GM19025 (cell line): ENCODE measurements at regions not wholly inside any gene's neighbourhood (a gene's known extent, or its start where the extent isn't known, plus 50 kb on each side); places are given as distances from the start of the nearest gene placed in this dataset.

Experiments used
- ATAC-seq: cut with Tn5 transposase; IDR thresholded peaks from one replicate; pipeline ENCODE4 v1.9.1; 2021; ENCODE audit warnings: mild to moderate bottlenecking, low read depth, moderate library complexity; ENCODE audit not compliant: unreplicated experiment

DNA sequence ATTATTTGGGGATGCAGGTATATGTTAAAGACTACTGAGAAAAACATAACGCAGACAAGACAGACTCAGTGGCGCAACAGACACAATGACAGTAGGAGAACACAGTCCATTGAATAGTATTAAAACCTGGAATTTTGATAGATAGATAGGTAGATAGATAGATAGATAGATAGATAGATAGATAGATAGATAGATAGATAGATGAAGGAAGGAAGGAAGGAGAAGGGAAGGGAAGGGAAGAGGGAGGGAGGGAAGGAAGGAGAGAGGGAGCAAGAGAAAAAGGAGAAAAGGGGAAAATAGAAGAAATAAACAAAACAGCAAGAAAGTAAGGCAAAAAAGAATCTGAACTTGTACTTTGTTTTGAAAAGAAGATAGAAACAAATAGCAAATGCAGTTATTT, 404.5 kb downstream of the FOXO1 start:
- no peak for ATAC-seq

DNA sequence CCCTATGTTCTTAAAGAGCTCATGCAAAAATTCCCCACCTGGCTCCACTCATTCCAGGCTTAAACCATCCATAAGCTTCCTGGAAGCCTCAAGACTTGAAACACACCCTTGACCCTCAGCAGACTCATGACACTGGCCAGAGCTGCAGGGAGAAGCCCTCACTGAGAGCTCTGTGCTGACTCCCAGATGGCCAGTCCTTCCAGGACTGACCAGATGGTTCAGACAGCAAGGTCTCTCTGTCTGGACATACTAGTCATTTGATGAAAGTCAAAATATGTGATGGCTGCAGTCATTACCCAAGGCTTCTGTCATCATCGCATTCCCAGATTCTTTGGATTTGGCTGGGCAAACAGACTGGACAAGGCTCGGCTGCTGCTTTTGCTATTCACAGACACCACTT, 397.4 kb downstream of the FOXO1 start:
- ATAC-seq: no peak

DNA sequence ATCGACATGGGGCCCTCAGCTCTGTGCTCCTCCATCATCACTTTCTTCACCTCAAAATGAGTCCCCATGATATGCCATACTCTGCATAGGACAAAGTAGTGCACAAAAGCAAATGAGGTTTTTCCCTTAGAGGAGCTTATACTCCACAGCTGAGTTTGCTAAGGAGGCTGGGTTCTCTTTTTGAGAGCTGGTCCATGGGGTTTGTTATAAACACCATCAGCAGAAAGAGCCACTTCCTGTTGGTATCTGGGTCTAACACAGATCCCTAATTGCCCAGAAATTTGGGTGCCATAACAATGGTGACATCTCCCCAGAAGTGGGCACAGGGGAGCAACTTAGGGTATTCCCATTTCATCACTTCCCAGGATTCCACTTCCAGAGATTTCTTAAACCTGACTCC, 395.7 kb downstream of the FOXO1 start:
- ATAC-seq: no peak

DNA sequence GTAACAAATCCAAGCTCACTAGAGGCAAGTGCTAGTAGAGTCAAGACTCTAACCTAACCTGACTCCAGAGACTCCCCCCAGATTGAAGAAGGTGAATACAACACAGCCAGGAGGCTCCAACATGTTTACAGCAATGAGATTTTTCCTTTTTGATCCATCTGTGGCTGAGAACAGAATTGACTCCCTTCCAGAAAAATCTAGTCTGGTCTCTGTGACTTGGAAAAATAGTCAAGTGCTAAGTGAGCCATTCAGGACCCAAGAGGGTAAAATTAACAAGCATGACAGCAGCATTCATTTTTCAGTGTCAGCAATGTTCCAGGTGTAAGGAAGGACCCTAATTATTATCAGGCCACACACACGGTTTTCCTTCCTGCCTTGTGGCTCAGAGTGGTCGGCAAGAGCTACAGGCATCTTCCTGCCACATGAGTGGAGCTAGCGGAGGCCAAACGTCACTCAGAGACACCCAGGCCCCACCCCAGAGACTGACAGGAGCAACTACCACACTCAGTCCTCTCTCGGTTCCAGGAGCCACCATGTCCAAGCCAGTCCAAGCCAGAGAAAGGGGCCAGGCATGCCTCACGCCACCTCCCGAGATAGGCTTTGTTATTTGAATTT, 395.1 kb downstream of the FOXO1 start:
- ATAC-seq: no peak

DNA sequence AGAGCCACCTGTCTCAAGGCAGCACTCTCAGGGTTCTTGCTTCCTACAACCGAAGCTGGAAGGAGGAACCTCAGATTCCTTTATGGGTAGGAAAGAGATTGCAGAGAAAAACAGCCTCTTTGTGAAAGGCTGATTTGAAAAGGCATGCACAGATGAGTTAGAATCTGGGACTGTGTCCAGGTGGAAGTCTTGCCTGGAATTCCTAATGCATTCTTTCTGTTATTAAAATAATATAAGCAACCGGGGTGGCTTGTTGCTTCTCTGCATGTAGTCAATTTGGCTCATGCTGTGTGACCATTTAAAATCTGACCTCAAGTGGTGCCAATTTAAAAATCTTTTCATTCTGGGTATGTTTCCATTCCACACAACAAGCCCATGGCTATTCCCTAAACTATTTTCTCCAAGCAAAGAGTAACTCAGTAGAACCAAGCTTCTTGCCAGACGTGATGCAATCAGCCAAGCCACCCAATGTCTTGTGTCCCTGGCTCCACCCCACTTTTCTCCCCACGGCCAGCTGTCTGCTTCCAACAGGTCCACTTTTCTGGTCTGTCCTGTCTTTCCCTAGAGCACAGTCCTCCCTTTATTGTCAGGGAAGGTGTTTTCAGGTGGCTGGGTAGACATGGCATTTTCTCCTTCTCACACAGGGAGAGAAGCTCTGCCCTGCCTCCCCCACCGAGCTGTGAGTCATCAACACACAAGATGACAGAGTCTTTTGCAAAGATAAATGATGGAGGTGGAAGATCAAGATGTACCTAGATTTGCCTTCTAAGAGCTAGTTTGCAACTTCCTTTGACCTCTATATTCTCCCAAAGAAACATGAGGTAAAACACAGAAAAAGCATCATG, 394.3 kb downstream of the FOXO1 start:
- no peak for ATAC-seq

DNA sequence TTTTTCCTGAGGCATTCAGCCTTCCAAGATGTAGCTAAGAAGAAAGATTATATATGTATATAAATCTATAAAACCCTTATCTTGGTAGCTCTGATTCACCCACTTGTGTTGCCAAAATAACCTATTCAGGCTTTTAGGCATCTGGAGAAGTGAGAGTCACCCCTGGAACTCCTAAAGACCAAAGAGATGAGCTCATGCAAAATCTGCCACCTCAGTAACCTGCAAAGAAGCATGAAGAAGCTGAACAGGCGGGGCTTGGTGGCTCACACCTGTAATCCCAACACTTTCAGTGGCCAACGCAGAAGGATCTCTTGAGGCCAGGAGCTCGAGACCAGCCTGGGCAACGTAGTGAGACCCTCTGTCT, 393.7 kb downstream of the FOXO1 start:
- ATAC-seq: no peak

DNA sequence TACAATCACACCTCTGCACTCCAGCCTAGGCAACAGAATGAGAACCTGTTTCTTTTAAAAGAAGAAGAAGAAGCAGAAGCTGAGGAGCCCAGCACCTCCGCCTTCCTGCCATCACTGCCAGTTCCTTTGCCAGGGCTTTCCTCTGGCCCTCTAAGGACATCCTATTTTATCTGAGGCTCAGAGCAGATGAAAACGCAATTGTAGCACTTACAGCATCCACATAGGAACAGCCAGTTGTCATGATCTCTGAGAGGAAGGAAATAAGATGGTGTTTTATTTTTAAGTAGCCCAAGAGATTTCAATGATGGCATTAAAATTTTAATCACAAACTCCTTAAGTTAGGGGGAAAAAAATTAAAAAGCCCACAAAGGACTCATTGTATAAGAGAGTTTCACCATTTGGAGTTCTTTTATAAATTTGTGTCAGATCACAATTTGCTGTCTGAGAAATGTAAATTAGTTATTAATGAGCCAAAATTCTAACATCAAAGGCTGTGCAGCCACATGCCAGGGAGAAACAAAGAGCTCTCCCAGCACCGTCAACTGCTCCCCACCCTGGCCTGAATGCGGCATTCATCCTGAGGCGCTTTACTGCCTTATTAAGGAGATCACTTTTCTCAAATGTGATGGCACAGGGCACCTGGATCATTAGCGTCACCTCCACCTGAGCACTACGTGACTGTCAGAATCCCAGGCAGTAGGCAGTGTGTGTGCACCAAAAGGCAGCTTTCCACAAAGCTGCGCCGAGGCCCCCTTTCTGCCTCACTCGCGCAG, 393.0 kb downstream of the FOXO1 start:
- no peak for ATAC-seq

DNA sequence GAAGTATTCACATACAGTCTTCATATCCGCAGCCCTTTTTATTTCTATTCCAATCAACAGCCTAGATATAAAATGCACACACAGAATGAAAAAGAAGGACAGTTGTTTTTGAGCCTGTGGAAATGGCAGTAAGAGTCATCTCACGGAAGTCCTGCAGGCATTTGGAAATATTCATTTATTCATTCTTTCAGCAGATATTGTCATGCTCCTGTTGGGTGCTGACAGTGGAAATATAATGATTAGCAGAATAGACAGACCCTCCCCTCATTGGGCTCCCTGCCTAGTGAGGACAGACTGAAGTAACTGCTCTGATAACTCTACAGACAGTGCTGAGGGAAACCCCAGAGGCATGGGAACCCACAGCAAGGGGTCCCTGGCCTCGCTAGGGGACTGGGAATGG, 392.3 kb downstream of the FOXO1 start:
- no peak for ATAC-seq

DNA sequence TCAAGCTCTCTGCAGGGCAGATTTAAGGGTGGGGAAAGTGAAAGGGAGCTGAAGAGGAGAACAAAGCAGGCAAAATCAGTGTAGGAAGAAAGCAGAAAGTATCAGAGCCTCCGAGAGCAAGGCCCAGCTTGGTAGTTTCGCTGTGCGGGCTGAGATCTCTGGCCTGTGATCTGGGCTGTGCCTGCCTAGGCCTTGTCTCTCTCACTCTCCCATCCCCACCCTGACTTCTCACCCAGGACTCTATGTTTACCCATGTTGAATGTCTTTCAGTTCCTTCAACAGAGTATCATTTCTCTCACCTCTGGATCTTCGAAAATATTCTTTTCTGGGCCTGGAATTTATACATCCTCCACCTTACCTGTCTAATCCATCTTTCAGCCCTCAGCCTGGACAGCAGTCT, 391.3 kb downstream of the FOXO1 start:
- no peak for ATAC-seq

DNA sequence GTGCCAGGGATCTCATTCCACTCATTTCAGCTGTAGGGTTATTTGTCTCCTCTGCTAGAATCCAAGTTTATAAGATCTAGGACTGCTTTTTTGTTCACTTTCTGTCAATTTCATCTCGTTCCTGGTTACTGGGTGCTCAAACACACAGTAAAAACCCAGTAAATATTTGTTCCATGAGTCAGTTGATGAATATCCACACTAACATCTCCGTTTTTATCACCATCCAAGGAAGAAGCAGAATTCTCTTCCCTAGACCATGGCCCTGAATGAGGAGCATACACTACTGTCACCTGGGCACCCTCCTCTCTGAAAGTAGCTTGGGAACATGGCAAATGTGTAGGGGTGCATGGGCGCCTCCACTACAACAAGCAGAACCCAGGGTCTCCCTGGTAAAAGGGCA, 390.8 kb downstream of the FOXO1 start:
- no peak for ATAC-seq

DNA sequence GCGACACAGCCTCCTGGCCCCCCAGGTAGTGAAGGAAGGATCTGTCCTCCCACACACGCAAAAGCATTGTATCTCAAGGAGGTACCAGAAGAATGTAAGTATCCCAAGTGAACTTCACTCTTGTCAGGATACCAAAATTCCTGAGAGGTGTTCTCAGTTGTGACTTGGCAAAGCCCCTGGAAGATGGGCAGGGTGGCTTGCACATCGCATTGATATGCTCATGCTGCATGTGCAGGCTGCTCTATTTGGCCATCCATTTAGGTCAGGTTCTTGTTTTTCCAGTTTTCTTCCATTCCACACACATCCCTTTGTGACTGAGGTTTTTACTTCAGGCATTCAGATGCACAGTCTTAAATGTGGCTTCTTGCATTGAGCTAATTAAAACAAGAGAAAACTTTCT, 382.8 kb downstream of the FOXO1 start:
- no peak for ATAC-seq

DNA sequence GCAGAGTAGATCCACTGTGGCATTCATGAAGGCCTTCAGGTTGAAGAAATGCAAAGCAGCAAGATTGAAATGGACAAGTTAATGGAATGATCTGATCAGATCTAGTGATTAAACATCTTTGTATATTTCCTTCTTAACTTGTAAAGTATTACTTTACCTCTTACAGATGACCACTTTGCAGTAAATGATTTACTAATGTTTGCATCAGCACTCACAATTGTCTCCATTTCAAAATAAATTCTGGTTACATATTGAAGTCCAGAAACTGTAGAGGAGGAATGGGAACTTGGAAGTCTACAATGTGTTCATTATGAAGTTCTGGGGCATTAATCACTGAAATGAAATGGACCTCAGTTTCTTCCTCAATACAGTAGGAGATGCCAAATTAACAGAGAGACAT, 380.8 kb downstream of the FOXO1 start:
- ATAC-seq: no peak

DNA sequence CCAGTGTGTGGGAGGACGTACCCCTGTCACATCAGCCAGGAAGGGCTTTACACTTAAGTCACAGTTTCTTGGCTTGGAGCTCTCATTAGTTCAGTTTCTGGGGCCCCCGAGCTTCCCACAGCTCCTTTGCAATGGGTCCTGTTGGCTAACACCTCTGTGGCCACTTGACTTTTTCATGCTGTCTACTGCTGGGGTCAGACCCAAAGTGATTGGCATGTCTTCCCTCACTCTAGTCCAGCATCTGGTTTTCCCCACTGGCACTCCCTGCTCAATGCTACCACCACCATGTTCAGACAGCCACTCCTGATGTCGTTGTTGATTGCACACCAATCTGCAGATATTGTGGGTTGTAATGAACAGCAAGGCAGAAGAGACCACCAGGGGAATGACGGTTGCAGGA, 379.0 kb downstream of the FOXO1 start:
- ATAC-seq: no peak

DNA sequence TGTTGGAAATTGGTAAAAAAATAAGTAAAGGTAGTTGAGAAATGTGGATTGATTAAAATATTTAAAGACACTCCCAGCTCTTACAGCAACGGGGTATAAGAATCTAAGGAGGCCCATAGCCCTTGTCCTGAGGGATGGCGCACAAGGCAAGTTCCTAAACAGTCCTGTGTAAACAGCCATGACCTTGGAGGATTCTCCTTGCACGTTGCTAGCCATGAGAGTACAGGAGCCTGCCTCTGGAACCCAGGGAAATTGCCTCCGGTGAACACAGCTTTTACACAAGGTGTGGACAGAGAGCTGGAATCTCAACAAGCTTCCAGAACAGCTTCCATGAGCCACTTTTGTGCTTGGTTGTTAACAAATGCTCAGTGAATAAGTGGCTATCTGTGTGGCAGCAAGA, 378.2 kb downstream of the FOXO1 start:
- no peak for ATAC-seq

DNA sequence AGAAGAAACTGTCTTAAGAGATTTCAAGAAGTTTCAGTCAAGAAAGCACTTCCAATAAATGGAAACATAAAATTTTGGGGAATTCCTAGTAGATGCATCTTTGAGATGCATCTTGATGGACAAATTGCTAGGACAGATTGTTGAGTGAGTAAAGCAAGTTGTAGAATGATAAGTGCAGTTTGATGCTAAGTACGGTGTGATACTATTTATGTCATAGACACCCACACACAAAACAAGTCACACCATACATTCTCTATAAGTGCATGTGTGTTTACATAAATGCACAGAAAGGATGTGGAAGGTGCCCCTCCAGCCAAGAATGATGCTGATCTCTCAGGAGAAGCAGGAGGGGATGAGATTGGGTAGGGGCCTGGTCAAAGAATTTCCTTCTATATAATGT, 375.7 kb downstream of the FOXO1 start:
- ATAC-seq: no peak

DNA sequence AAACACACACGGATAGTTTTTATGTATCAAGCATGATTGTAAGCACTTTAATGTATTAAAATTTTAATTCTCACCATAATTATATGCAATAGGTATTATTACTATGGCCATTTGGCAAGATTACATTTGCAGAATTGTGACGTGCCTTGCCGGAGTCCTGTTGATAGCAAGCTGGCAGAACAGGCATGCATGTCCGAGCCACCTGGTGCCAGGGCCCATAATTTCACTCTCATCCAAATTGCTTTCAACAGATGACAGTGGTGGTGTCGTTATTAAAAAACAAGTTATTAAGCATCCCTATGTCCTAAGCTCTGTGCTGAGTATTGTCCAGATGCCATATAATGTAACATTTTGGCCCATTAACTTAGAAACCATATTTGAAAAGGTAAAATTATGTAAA, 374.3 kb downstream of the FOXO1 start:
- no peak for ATAC-seq

DNA sequence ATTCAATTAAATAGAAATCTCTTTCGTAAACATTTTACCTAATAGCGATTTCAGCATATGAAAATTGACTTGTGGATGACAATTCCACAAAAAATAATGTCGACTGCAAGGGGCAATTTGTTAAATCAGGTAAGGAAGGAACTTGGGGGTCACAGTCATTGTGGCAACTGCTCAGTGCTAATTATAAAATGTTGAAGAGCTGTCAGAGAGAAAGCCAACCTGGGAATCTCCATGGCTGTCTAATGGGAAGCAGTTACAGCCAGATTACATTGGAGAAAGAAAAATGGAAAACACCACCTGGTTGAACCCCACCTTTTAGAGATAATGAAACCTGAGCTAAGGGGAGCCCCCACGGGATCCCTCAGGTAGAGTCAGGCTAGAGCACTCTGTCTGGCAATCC, 373.9 kb downstream of the FOXO1 start:
- ATAC-seq: no peak

DNA sequence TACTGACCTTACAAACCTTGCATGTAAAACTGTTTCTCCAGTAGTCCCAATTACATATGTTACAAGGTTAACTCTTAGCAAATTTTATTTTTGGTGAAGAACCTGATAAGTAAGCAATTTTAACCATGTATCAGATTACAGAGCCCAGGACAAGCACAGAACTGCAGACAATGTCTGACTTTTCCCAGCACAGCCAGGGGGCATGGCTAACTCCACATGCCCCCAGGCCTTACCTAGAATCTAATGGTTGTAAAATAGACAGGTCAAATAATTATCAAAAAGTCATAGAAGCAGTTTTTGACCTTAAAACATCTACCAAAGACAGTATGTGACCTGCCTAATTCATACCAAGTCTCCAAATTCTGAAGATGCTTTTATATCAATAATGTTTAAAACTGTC, 364.1 kb downstream of the FOXO1 start:
- no peak for ATAC-seq

DNA sequence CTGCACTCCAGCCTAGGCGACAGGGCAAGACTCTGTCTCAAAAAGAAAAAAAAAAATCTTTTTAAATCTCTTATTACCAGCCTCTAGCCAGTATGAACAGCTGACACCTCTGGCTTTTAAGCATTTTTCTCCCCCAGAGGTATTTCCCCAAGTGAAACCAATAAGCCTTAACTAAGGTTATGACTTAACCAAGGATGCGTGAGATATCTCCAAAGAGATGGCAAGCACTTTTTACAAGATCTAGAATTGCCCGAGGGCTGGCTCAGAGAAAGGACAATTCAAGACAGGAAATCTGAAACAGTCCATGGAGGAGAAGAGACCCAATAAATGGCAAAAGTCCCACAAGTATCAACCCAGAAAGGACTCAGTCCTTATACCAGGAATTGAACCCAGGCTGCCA, 362.1 kb downstream of the FOXO1 start:
- no peak for ATAC-seq

DNA sequence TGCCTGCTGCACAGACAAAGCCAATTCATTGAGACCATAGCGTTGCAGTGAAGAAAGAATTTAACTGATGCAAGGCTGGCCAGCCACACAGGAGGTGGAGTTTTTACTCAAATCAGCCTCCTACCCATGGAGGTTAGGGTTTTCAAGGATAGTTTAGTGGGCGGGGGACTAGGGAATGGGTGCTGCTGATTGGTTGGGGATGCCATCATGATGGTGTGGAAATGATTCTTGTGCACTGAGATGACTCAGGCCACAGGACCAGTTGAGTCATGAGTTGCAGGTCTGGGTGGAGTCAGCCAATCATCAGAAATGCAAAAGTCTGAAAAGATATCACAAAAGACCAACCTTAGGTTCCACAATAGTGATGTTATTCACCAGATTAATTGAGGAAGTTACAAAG, 359.6 kb downstream of the FOXO1 start:
- ATAC-seq: no peak

DNA sequence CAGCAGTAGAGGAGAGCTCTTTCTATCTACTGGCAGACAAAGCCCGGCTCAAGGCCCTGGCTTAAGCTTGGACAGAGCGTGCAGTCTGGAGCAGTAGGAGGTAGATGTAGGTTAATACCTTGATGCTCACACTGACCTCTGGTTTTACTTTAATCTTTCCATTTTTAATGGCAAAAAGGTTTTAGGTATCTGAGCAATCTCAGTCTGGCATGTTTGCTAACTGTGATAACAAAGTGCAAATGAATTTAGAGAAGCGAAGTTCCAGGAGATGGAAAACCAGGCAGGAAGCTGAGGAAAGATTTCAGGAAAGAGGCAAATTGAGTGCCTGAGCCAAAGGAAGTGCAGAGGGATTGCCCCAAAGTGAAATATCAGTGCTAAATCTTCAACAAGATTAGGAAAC, 356.6 kb downstream of the FOXO1 start:
- ATAC-seq: no peak
